SK-N-SH treated with all-trans-retinoic acid at 6 μM for 48 hours (cell line): ENCODE measurements at regions not wholly inside any gene's neighbourhood (a gene's known extent, or its start where the extent isn't known, plus 50 kb on each side); places are given as distances from the start of the nearest gene placed in this dataset.

ENCODE experiments used
- ATAC-seq: fragments of 200-7000 bp; cut with Tn5 transposase; 3 replicates; pipeline ENCODE4 v1.9.1; 2020; ENCODE audit warnings: mild to moderate bottlenecking, moderate library complexity
- ARNTL ChIP-seq: fragments of 450-650 bp; formaldehyde crosslinking; IDR thresholded peaks from 2 replicates; pipeline ENCODE4 v1.5.0; 2020; ENCODE audit warnings: low read depth, mild to moderate bottlenecking, moderate library complexity, borderline replicate concordance
- CSDC2 ChIP-seq: fragments of 250-450 bp; sonication (Bioruptor Pico); IDR thresholded peaks from 2 replicates; pipeline ENCODE4 v1.5.0; 2020; ENCODE audit warnings: mild to moderate bottlenecking, moderate library complexity
- GLIS3 ChIP-seq: fragments of 250-450 bp; sonication (Bioruptor Pico); IDR thresholded peaks from 2 replicates; pipeline ENCODE4 v1.5.0; 2020; ENCODE audit warnings: mild to moderate bottlenecking, moderate library complexity
- ISL1 ChIP-seq: fragments of 250-450 bp; sonication (Bioruptor Pico); IDR thresholded peaks from 2 replicates; pipeline ENCODE4 v2.1.2; 2022; ENCODE audit warnings: mild to moderate bottlenecking, moderate library complexity
- OSR1 ChIP-seq: fragments of 250-450 bp; sonication (Bioruptor Pico); IDR thresholded peaks from 2 replicates; pipeline ENCODE4 v1.8.0; 2022; ENCODE audit warnings: moderate library complexity, mild to moderate bottlenecking, inconsistent platforms
- RARB ChIP-seq: fragments of 250-450 bp; sonication (Bioruptor Pico); IDR thresholded peaks from 2 replicates; pipeline ENCODE4 v1.8.0; 2021; ENCODE audit warnings: mild to moderate bottlenecking, moderate library complexity
- TCF4 ChIP-seq: fragments of 250-450 bp; sonication (Bioruptor Pico); IDR thresholded peaks from 2 replicates; pipeline ENCODE4 v1.8.0; 2021; ENCODE audit warnings: mild to moderate bottlenecking, moderate library complexity, borderline replicate concordance
- TOX ChIP-seq: fragments of 250-450 bp; sonication (Bioruptor Pico); IDR thresholded peaks from 2 replicates; pipeline ENCODE4 v1.8.0; 2021; ENCODE audit warnings: mild to moderate bottlenecking, moderate library complexity, borderline replicate concordance
- ZFP30 ChIP-seq: fragments of 450-650 bp; formaldehyde crosslinking; IDR thresholded peaks from 2 replicates; pipeline ENCODE4 v1.5.0; 2022; ENCODE audit warnings: mild to moderate bottlenecking, moderate library complexity
- ZNF565 ChIP-seq: fragments of 450-650 bp; formaldehyde crosslinking; conservative IDR thresholded peaks from 2 replicates; pipeline ENCODE4 v1.5.0; 2020; ENCODE audit warnings: low read depth, mild to moderate bottlenecking, moderate library complexity
- ZNF70 ChIP-seq: fragments of 450-650 bp; formaldehyde crosslinking; IDR thresholded peaks from 2 replicates; pipeline ENCODE4 v1.5.0; 2020; ENCODE audit warnings: mild to moderate bottlenecking, moderate library complexity
- ZNF8 ChIP-seq: fragments of 450-650 bp; formaldehyde crosslinking; IDR thresholded peaks from 2 replicates; pipeline ENCODE4 v1.5.0; 2020; ENCODE audit warnings: mild to moderate bottlenecking, moderate library complexity
- TF ChIP-seq, protein P1 (sequence below): fragments of 250-450 bp; sonication (Bioruptor Pico); IDR thresholded peaks from 2 replicates; pipeline ENCODE4 v1.8.0; 2021; ENCODE audit warnings: low read depth, mild to moderate bottlenecking, moderate library complexity, borderline replicate concordance
- TF ChIP-seq, protein P2 (sequence below): fragments of 250-450 bp; sonication (Bioruptor Pico); IDR thresholded peaks from 2 replicates; pipeline ENCODE4 v1.5.0; 2020; ENCODE audit warnings: mild to moderate bottlenecking, moderate library complexity
- TF ChIP-seq, protein P3 (sequence below): fragments of 250-450 bp; sonication (Bioruptor Pico); IDR thresholded peaks from 2 replicates; pipeline ENCODE4 v1.5.1; 2021; ENCODE audit warnings: mild to moderate bottlenecking, moderate library complexity
- TF ChIP-seq, protein P4 (sequence below): fragments of 250-450 bp; sonication (Bioruptor Pico); IDR thresholded peaks from 2 replicates; pipeline ENCODE4 v1.5.1; 2020; ENCODE audit warnings: low read depth, mild to moderate bottlenecking, moderate library complexity
- TF ChIP-seq, protein P5 (sequence below): fragments of 250-450 bp; sonication (Bioruptor Pico); IDR thresholded peaks from 2 replicates; pipeline ENCODE4 v1.8.0; 2020; ENCODE audit warnings: mild to moderate bottlenecking, moderate library complexity, borderline replicate concordance

DNA sequence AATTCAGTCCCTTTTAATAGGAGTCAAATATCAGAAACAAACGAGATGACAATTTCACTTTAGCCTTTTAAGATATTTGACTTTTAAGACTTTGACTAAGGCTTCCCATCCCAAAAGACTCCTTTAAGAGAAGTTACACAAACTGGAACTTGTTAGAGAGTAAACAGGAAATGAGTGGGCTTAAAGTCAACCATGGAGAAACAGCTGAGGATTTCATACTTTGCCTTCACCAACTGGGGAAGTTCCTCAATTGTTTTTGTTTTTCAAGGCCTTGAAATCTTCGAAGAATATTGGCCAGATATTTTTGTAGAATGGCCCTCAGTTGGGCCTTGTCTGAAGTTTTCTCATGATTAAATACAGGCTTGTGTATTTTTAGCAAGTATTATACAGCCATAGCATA, 227.3 kb downstream of the POU4F1 start:
- TF ChIP-seq CSDC2 (CRISPR knock-in tag): no peak
- TF ChIP-seq RARB (CRISPR knock-in tag): no peak
- TF ChIP-seq TCF4 (CRISPR knock-in tag): no peak
- no peak for TF ChIP-seq ARNTL
- ATAC-seq: no peak

DNA sequence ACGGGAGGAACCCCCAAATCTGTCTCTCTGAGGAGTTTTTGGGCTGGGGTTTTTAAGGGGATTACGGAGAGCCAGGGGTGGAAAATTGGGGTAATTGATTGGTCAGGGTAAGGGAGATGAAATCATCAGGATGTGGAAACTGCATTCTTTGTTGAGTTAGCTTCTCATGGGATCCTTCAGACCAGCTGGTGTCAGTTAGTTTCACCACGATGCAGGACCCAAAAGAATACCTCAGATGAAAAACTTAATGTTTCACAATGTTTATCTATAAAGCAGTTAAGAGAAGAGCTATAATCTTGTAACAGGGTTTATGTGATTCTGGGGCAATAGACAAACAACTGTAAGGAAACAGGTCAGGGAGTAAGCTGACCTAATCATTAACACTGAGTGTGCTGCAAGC, 230.8 kb downstream of the POU4F1 start:
- TF ChIP-seq ISL1 (no peak), TOX (CRISPR knock-in tag) (no peak), ZFP30 (CRISPR knock-in tag) (no peak), ZNF70 (CRISPR knock-in tag) (no peak), ARNTL (no peak), OSR1 (CRISPR knock-in tag) (no peak), GLIS3 (no peak)
- TF ChIP-seq, protein P1, sequence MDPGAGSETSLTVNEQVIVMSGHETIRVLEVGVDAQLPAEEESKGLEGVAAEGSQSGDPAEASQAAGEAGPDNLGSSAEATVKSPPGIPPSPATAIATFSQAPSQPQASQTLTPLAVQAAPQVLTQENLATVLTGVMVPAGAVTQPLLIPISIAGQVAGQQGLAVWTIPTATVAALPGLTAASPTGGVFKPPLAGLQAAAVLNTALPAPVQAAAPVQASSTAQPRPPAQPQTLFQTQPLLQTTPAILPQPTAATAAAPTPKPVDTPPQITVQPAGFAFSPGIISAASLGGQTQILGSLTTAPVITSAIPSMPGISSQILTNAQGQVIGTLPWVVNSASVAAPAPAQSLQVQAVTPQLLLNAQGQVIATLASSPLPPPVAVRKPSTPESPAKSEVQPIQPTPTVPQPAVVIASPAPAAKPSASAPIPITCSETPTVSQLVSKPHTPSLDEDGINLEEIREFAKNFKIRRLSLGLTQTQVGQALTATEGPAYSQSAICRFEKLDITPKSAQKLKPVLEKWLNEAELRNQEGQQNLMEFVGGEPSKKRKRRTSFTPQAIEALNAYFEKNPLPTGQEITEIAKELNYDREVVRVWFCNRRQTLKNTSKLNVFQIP (CRISPR knock-in tag): no peak
- TF ChIP-seq, protein P2, sequence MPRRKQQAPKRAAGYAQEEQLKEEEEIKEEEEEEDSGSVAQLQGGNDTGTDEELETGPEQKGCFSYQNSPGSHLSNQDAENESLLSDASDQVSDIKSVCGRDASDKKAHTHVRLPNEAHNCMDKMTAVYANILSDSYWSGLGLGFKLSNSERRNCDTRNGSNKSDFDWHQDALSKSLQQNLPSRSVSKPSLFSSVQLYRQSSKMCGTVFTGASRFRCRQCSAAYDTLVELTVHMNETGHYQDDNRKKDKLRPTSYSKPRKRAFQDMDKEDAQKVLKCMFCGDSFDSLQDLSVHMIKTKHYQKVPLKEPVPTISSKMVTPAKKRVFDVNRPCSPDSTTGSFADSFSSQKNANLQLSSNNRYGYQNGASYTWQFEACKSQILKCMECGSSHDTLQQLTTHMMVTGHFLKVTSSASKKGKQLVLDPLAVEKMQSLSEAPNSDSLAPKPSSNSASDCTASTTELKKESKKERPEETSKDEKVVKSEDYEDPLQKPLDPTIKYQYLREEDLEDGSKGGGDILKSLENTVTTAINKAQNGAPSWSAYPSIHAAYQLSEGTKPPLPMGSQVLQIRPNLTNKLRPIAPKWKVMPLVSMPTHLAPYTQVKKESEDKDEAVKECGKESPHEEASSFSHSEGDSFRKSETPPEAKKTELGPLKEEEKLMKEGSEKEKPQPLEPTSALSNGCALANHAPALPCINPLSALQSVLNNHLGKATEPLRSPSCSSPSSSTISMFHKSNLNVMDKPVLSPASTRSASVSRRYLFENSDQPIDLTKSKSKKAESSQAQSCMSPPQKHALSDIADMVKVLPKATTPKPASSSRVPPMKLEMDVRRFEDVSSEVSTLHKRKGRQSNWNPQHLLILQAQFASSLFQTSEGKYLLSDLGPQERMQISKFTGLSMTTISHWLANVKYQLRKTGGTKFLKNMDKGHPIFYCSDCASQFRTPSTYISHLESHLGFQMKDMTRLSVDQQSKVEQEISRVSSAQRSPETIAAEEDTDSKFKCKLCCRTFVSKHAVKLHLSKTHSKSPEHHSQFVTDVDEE: no peak
- TF ChIP-seq, protein P3, sequence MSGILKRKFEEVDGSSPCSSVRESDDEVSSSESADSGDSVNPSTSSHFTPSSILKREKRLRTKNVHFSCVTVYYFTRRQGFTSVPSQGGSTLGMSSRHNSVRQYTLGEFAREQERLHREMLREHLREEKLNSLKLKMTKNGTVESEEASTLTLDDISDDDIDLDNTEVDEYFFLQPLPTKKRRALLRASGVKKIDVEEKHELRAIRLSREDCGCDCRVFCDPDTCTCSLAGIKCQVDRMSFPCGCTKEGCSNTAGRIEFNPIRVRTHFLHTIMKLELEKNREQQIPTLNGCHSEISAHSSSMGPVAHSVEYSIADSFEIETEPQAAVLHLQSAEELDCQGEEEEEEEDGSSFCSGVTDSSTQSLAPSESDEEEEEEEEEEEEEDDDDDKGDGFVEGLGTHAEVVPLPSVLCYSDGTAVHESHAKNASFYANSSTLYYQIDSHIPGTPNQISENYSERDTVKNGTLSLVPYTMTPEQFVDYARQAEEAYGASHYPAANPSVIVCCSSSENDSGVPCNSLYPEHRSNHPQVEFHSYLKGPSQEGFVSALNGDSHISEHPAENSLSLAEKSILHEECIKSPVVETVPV (CRISPR knock-in tag): no peak
- TF ChIP-seq, all 23 proteins: peak for 0
- ATAC-seq: no peak

DNA sequence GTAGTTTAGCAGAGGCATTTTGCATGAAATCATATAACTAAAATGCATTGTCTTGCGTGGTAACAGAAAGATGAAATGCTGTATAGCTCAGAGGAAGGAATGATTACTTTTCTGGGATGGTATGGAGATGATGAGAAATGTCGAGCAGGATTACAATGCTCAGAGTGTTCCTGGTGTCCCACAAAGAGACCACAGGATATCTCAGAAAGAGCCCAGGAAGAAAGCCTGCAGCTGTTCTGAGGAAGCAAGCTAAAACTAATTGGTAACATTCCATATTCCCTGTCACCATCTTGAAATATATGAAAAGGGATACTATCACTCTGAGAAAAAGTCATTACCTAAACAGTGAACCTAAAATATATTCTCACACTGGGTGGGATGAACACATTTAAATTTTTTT, 233.1 kb downstream of the POU4F1 start:
- ATAC-seq: no peak

DNA sequence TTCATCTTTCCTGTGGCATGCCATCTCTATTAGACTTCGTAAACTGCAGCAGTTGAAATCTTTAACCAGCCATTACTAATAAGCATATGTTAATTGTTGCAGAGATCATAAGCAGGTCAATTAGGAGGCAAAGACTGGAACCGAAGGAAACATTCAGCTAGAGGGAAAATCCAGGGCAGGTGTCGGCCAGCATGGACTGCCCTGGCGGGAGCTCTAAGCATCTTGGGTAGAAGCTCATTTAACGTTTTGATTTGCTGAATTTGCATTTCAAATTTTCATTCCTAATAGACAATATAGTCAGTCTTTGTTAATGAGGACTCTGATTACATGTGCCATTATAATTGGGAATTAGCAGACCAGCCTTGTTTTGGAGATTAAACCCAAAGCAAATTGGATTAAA, 238.6 kb downstream of the POU4F1 start:
- TF ChIP-seq, protein P4, sequence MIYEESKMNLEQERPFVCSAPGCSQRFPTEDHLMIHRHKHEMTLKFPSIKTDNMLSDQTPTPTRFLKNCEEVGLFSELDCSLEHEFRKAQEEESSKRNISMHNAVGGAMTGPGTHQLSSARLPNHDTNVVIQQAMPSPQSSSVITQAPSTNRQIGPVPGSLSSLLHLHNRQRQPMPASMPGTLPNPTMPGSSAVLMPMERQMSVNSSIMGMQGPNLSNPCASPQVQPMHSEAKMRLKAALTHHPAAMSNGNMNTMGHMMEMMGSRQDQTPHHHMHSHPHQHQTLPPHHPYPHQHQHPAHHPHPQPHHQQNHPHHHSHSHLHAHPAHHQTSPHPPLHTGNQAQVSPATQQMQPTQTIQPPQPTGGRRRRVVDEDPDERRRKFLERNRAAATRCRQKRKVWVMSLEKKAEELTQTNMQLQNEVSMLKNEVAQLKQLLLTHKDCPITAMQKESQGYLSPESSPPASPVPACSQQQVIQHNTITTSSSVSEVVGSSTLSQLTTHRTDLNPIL: no peak
- no peak for TF ChIP-seq ZFP30 (CRISPR knock-in tag)
- ATAC-seq: no peak

More for the DNA sequence above, 233.1 kb downstream of the POU4F1 start:
- TF ChIP-seq ZFP30 (CRISPR knock-in tag): no peak
- TF ChIP-seq ZNF70 (CRISPR knock-in tag): no peak
- TF ChIP-seq RARB (CRISPR knock-in tag): no peak
- no peak for TF ChIP-seq GLIS3
- TF ChIP-seq ZNF8: no peak
- TF ChIP-seq, protein P3 (CRISPR knock-in tag): no peak
- no peak for TF ChIP-seq CSDC2 (CRISPR knock-in tag)

DNA sequence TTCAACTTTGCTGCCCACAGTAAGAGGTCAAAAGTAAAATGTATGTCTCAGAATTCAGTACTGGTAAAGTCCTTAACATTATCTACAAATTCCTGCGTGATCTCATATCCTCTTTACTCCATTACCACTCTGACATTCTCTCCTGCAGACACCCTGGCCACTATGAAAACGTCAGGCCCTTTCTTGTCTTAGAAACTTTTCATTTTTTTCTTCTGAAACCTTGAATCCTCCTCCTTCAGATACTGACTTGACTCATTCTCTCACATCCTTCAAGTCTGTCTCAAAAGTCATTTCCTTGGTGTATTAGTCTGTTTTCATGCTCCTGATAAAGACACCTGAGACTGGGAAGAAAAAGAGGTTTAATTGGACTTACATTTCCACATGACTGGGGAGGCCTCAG, 262.3 kb downstream of the POU4F1 start:
- TF ChIP-seq ZNF8 (no peak), ZNF565 (no peak), ZFP30 (CRISPR knock-in tag) (no peak)
- TF ChIP-seq, protein P5, sequence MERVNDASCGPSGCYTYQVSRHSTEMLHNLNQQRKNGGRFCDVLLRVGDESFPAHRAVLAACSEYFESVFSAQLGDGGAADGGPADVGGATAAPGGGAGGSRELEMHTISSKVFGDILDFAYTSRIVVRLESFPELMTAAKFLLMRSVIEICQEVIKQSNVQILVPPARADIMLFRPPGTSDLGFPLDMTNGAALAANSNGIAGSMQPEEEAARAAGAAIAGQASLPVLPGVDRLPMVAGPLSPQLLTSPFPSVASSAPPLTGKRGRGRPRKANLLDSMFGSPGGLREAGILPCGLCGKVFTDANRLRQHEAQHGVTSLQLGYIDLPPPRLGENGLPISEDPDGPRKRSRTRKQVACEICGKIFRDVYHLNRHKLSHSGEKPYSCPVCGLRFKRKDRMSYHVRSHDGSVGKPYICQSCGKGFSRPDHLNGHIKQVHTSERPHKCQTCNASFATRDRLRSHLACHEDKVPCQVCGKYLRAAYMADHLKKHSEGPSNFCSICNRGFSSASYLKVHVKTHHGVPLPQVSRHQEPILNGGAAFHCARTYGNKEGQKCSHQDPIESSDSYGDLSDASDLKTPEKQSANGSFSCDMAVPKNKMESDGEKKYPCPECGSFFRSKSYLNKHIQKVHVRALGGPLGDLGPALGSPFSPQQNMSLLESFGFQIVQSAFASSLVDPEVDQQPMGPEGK: no peak
- no peak for ATAC-seq
